ENCODE measurements at regions not wholly inside any gene's neighbourhood (a gene's known extent, or its start where the extent isn't known, plus 50 kb on each side); places are given as distances from the start of the nearest gene placed in this dataset.

DNA sequence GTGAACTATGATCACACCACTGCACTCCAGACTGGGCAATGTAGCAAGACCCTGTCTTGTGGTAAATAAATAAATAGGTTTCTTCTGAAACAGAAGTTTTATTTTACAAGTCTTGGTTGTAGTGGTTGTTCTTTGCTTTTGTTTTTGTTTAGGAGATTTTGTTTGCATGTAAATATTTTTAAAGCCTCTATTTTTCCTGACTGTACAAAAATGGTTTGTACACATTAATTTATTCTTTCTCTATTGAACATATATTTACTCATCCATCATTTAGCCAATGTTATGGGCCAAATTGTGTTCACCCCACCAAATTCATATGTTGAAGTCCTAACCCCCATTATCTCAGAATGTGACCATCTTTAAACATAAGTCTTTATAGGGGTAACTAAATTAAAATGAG, 580.1 kb downstream of the EPHA4 start:
- TF ChIP-seq, protein P1, sequence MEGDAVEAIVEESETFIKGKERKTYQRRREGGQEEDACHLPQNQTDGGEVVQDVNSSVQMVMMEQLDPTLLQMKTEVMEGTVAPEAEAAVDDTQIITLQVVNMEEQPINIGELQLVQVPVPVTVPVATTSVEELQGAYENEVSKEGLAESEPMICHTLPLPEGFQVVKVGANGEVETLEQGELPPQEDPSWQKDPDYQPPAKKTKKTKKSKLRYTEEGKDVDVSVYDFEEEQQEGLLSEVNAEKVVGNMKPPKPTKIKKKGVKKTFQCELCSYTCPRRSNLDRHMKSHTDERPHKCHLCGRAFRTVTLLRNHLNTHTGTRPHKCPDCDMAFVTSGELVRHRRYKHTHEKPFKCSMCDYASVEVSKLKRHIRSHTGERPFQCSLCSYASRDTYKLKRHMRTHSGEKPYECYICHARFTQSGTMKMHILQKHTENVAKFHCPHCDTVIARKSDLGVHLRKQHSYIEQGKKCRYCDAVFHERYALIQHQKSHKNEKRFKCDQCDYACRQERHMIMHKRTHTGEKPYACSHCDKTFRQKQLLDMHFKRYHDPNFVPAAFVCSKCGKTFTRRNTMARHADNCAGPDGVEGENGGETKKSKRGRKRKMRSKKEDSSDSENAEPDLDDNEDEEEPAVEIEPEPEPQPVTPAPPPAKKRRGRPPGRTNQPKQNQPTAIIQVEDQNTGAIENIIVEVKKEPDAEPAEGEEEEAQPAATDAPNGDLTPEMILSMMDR (IDR thresholded peaks at IDR 0.05): no peak
- TF ChIP-seq POLR2AphosphoS5 (IDR thresholded peaks at IDR 0.05) (no peak), POLR2A (IDR thresholded peaks at IDR 0.05) (no peak)
